CD14-positive monocyte (primary cell): ENCODE measurements at regions not wholly inside any gene's neighbourhood (a gene's known extent, or its start where the extent isn't known, plus 50 kb on each side); places are given as distances from the start of the nearest gene placed in this dataset.

Experiments
- DNase-seq, 3 donors: peaks; one replicate each; pipeline ENCODE4 v3.0.0-alpha.2; 2011 to 2022
- H2AFZ ChIP-seq: 2 replicates; pipeline ENCODE4 v1.6.0; 2012; ENCODE audit warnings: mild to moderate bottlenecking, low read depth, low read length, inconsistent platforms; ENCODE audit not compliant: insufficient read depth, poor library complexity, severe bottlenecking
- H3K27ac ChIP-seq, 2 donors: 1 replicate in 1 of 2; 2 replicates in 1 of 2; pipeline ENCODE4 v1.5.1; 2012 to 2013; ENCODE audit warnings: low read length in 2 of 2, control low read depth in 1 of 2, inconsistent platforms in 1 of 2, low read depth in 1 of 2, mild to moderate bottlenecking in 1 of 2
- H3K27me3 ChIP-seq, 2 donors: one replicate each; pipeline versions ENCODE4 v1.6.0 to v1.6.1; 2011 to 2013; ENCODE audit warnings: low read length in 2 of 2; ENCODE audit not compliant: control insufficient read depth in 2 of 2, insufficient read depth in 2 of 2
- H3K36me3 ChIP-seq, 2 donors: replicated peaks in 1 of 2; 1 replicate in 1 of 2; 2 replicates in 1 of 2; pipeline versions ENCODE4 v1.5.1 to v1.6.1; 2012 to 2013; ENCODE audit warnings: low read length in 2 of 2, control low read depth in 1 of 2, inconsistent platforms in 1 of 2, mild to moderate bottlenecking in 1 of 2; ENCODE audit not compliant: insufficient read depth in 2 of 2, control insufficient read depth in 1 of 2
- H3K4me1 ChIP-seq, 2 donors: 1 replicate in 1 of 2; 2 replicates in 1 of 2; pipeline versions ENCODE4 v1.5.1 to v1.6.1; 2012 to 2013; ENCODE audit warnings: low read length in 2 of 2, control low read depth in 1 of 2, inconsistent platforms in 1 of 2, mild to moderate bottlenecking in 1 of 2, moderate library complexity in 1 of 2; ENCODE audit not compliant: insufficient read depth in 2 of 2, control insufficient read depth in 1 of 2
- H3K4me2 ChIP-seq: replicated peaks from 2 replicates; pipeline ENCODE3; 2012; ENCODE audit warnings: low read length, moderate library complexity, mild to moderate bottlenecking; ENCODE audit not compliant: poor library complexity, severe bottlenecking; ENCODE audit errors: extremely low read depth
- H3K4me3 ChIP-seq, 3 experiments: fragments of 200-600 bp in 1 of 3; sonication (generic) in 1 of 3; replicated peaks in 1 of 3; 1 replicate in 2 of 3; 2 replicates in 1 of 3; pipeline ENCODE4 v1.5.1; 2011 to 2013; ENCODE audit warnings: low read length in 3 of 3, mild to moderate bottlenecking in 3 of 3, control low read depth in 2 of 3, low read depth in 2 of 3, inconsistent platforms in 1 of 3, moderate library complexity in 1 of 3
- H3K79me2 ChIP-seq: 2 replicates; pipeline ENCODE4 v1.6.0; 2012; ENCODE audit warnings: mild to moderate bottlenecking, control low read depth, inconsistent platforms, low read length, moderate library complexity; ENCODE audit not compliant: insufficient read depth
- H3K9ac ChIP-seq: 2 replicates; pipeline ENCODE4 v1.6.0; 2017; ENCODE audit warnings: low read length, mild to moderate bottlenecking; ENCODE audit not compliant: insufficient read depth, poor library complexity, severe bottlenecking
- H3K9me3 ChIP-seq, 2 donors: replicated peaks in 1 of 2; 1 replicate in 1 of 2; 2 replicates in 1 of 2; pipeline versions ENCODE4 v1.5.1 to v1.6.1; 2012 to 2013; ENCODE audit warnings: low read length in 2 of 2, control low read depth in 1 of 2; ENCODE audit not compliant: control insufficient read depth in 1 of 2, insufficient read depth in 1 of 2
- H4K20me1 ChIP-seq: 2 replicates; pipeline ENCODE4 v1.6.0; 2012; ENCODE audit warnings: mild to moderate bottlenecking, low read length, control low read depth, moderate library complexity; ENCODE audit not compliant: insufficient read depth
- H3K27ac Mint-ChIP-seq, 7 donors: one replicate each; pipeline ENCODE4 v1.8.0; 2020; ENCODE audit warnings: mild to moderate bottlenecking in 7 of 7, mixed read lengths in 7 of 7, moderate library complexity in 6 of 7, inconsistent platforms in 2 of 7
- H3K27me3 Mint-ChIP-seq, 3 donors: one replicate each; pipeline ENCODE4 v1.8.0; 2021 to 2022; ENCODE audit warnings: low read depth in 3 of 3, mild to moderate bottlenecking in 3 of 3, mixed read lengths in 3 of 3, moderate library complexity in 3 of 3, inconsistent platforms in 1 of 3
- H3K36me3 Mint-ChIP-seq, 2 donors: one replicate each; pipeline ENCODE4 v1.8.0; 2020; ENCODE audit warnings: mixed read lengths in 2 of 2, inconsistent platforms in 1 of 2, mild to moderate bottlenecking in 1 of 2
- H3K4me1 Mint-ChIP-seq: one replicate; pipeline ENCODE4 v1.8.0; 2020; ENCODE audit warnings: mild to moderate bottlenecking, mixed read lengths
- H3K4me3 Mint-ChIP-seq, 2 donors: one replicate each; pipeline ENCODE4 v1.8.0; 2020; ENCODE audit warnings: mild to moderate bottlenecking in 2 of 2, mixed read lengths in 2 of 2, moderate library complexity in 1 of 2
- H3K9me3 Mint-ChIP-seq, 7 donors: one replicate each; pipeline ENCODE4 v1.8.0; 2020 to 2022; ENCODE audit warnings: mixed read lengths in 7 of 7, mild to moderate bottlenecking in 6 of 7, moderate library complexity in 6 of 7, inconsistent platforms in 2 of 7
- CTCF ChIP-seq: fragments of 200-600 bp; IDR thresholded peaks from one replicate; pipeline ENCODE4 v1.8.0; 2022; ENCODE audit warnings: antibody characterized with exemption, mild to moderate bottlenecking
- WGBS: methylation state at CpG from one replicate; pipeline ENCODE4 v1.1.5; 2013; ENCODE audit warnings: missing lambda C conversion rate; ENCODE audit not compliant: insufficient coverage; 5-methylcytosine and 5-hydroxymethylcytosine counted together
- intact Hi-C, 2 donors: fragments of 100-400 bp; cut with micrococcal nuclease; formaldehyde crosslinking; loops; one replicate each; pipeline versions ENCODE4 v1.15.0 to v1.15.1; 2023

GRCh38 chr5:121692158-121692557, 159.5 kb upstream of the FTMT start:
- Histone ChIP-seq H3K79me2 (no peaks in the 10 kb centered on the region), H3K36me3 (no peaks in the 10 kb centered on the region), H3K9ac (no peak overlapping the region), H2AFZ (no peak overlapping the region), H3K9me3 (no peaks in the 10 kb centered on the region), H3K27me3 (no peaks in the 10 kb centered on the region), H3K4me2 (no peak overlapping the region), H3K4me3 (no peak overlapping the region), H3K4me1 (no peaks in the 10 kb centered on the region), H3K27ac (no peak overlapping the region), H4K20me1 (no peaks in the 10 kb centered on the region)
- Mint-ChIP-seq H3K27me3 (peaks cover 0 to 3% (median 0%) of the 10 kb centered on the region in 3 donors), H3K4me1 (no peaks in the 10 kb centered on the region), H3K36me3 (no peaks in the 10 kb centered on the region), H3K4me3 (no peak overlapping the region), H3K27ac (no peak overlapping the region), H3K9me3 (peaks cover 0 to 3% (median 0%) of the 10 kb centered on the region in 7 donors)
- no peak for DNase-seq
- intact Hi-C loops, result no loop called here
- no CpG with 5 or more reads among the region's 2 CpGs for WGBS
- TF ChIP-seq CTCF, result no peak

GRCh38 chr5:121693864-121694263, 157.8 kb upstream of the FTMT start:
- Histone ChIP-seq H3K79me2 (no peaks in the 10 kb centered on the region), H3K27ac (no peak overlapping the region), H3K9ac (no peak overlapping the region), H3K9me3 (no peaks in the 10 kb centered on the region), H3K4me2 (no peak overlapping the region), H3K4me1 (no peaks in the 10 kb centered on the region), H3K4me3 (no peak overlapping the region), H3K27me3 (no peaks in the 10 kb centered on the region), H4K20me1 (no peaks in the 10 kb centered on the region), H3K36me3 (no peaks in the 10 kb centered on the region), H2AFZ (no peak overlapping the region)
- WGBS, result no CpG with 5 or more reads among the region's 1 CpG
- peaks cover 0 to 2% (median 0%) of the 10 kb centered on the region in 3 donors for H3K27me3 Mint-ChIP-seq
- no peak for DNase-seq
- H3K4me3 Mint-ChIP-seq, result no peak overlapping the region
- TF ChIP-seq CTCF, result no peak
- H3K9me3 Mint-ChIP-seq, result peaks cover 0 to 4% (median 0%) of the 10 kb centered on the region in 7 donors
- intact Hi-C loops, result no loop called here
- no peak overlapping the region for H3K27ac Mint-ChIP-seq
- no peaks in the 10 kb centered on the region for H3K4me1 Mint-ChIP-seq
- H3K36me3 Mint-ChIP-seq, result no peaks in the 10 kb centered on the region
